HG03039 (cell line): ENCODE measurements at regions not wholly inside any gene's neighbourhood (a gene's known extent, or its start where the extent isn't known, plus 50 kb on each side); places are given as distances from the start of the nearest gene placed in this dataset.

Experiments used
- ATAC-seq: cut with Tn5 transposase; IDR thresholded peaks from one replicate; pipeline ENCODE4 v1.9.1; 2021; ENCODE audit warnings: mild to moderate bottlenecking, moderate library complexity; ENCODE audit not compliant: unreplicated experiment

DNA sequence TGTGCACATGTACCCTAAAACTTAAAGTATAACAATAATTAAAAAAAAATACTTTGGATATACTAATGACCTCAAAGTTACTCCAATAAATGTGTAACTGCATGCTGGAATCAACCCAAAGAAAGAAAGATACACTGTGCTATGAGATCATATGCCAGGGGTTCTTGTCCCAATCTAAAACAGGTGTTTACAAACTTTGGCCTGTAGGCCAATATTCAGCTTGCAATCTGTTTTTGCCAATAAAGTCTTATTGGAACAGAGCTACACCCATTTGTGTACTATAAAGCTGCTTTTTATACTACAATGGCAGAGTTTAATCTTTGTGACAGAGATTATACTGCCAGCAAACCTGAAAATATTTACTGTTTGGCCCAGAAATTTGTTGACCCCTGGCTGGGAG lies 138.8 kb upstream of the AFF2 start:
- ATAC-seq = no peak

DNA sequence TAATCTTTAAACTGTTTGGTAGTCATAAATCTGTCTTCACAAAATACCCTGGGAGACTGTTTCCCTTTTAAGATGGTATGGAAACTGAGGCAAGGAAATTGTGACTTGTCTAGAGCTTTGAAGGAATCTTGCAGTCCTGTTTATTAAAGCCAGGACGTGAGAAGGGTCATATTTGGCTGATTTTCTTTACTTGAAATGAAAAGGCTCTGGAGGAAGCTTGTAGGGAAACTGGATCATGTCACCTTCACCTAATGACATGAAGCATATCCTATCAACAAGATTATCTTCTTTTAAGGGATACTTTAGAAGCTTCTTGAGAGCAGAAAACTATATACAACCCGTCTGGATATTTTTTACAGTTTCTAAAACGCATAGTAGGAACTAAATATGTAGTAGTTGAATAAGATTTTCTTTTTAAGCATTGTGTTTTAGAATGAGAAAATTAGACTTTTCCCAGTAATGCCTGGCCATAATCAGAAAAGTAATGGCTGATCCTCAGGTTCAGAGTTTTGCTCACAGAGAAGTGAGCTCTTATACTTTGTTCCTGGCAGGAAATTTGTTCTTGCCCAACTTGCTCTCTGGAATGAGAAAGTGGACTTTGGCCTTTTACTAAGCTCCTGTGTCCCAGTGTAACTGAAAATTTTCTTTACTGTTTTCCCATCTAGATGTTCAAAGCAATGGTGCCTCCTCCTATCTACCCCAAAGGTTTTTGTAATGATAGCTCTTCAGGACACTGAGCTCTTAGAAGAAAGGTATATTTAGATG lies 136.8 kb upstream of the AFF2 start:
- ATAC-seq = no peak

DNA sequence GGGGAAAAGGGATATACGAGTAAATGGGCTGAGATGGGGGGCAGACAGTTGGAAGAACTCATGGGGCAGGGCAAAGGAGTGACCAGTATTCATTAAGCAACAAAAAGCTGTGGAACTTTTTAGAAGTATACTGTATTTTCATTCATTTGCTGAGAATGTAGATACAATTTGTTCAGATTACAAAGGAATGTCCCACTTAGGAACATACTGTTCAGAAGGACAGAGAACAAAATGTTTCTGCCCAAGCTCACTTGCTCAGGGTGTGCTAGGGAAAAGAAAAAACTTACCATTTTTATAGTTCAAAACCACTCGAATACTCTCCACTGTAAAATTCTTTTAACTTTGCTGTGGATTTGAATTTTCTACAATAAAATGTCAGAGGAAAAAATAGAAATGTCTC lies 135.2 kb upstream of the AFF2 start:
- ATAC-seq = no peak

DNA sequence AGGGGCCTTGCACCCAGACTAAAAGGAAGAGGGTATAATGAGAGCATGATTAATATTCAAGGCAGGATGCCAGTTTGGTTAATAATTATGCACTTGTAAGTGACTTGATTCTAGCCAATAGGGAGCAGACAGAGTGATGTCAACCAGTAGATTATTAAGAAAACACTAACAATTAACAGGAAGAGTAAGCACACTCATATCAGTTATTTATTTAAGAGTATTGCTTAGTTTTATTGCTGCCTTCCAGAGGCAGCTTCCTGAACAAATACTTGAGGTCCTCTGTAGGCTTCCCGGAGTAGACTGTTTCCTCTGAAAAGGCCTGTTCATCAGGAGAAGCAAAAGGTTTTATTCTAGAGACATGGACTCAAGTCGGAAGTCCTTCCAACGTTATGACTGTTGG lies 129.1 kb upstream of the AFF2 start:
- no peak for ATAC-seq

DNA sequence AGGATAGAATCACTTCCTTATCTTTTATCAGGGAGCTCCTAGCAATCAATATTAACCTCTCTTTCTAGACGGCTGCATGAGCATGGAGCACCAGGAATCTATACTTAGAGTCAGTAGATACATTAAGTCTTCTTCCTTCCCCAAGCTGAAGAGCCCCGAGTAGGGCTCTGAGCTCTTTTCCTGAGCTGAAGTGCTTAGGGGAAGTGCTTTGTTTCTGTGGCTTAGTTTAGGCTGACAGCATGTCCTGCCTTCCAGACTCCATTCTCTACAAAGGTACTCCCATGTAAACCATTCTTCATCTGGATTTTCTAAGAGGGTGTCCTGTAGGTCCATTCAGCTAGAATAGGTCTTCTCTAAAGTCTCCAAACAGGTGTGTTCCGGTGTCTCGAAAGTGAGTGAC lies 127.5 kb upstream of the AFF2 start:
- no peak for ATAC-seq

DNA sequence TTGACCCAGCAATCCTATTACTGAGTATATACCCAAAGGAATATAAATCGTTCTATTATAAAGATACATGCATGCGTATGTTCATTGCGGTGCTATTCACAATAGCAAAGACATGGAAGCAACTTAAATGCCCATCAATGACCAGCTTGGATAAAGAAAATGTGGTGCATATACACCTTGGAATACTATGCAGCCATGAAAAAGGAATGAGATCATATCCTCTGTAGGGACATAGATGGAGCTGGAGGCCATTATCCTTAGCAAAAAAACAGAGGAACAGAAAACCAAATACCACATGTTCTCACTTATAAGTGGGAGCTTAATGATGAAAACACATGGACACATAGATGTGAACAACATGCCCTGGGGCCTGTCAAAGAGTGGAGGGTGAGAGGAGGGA lies 124.1 kb upstream of the AFF2 start:
- no peak for ATAC-seq

DNA sequence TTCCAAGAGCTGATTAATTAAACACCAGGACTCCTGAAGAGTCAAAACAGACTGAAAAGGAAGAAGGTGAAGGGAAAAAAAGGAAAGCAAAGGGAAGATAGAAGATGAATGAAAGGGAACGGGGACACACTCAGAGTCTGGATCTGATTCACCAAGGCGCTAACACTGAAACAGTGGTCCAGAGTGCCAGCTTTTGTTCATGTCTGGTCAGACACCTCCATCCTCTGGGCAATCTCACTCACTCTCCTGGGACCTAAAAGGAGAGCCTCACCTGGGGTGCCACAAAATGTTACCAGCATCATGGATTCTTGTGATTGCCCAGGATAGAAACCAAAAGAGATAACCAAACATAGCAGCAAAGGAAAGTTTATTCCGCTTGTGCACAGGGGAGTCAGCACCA lies 120.3 kb upstream of the AFF2 start:
- no peak for ATAC-seq

DNA sequence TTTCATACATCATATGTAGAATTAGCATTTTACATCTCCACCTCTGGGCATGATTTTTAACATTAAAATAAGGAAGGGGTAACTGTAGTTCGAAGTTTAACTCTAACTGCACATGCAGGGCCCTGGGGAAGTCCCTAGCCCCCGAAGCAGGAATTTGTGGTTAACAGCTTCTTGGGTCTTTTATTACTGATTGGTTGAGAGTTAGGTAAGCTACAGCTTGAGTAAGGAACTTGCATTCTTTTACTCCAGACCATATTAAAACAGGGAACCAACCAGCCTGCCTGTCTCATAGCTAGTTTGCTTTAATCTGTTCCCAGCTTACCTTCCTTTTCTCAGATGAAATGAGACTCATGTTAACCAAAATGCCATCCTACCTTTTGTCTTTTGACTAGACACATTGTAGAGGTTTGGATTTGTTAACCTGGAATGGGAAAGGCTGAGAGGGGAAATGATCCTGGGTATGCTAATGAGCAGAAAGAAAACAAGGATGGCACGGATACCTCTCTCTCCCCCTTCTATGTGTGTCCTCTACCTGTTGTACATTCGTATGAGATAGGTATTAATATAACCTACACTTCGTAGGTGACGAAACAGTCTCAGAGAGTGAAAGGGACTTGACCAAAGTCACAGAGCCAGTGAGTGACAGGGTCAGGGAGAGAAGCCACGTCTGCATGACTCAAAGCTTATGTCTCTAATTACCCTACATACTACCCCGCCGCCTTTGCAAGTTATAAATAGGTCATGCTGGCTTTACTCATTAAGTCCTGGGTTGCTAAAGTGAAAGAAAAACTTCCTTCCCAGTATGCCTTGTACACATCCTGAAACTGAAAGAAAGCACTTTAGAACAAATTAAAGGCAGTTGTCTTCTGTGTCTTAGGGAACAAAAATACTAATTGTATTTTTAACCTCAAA lies 119.5 kb upstream of the AFF2 start:
- ATAC-seq = peak; percentile 97

DNA sequence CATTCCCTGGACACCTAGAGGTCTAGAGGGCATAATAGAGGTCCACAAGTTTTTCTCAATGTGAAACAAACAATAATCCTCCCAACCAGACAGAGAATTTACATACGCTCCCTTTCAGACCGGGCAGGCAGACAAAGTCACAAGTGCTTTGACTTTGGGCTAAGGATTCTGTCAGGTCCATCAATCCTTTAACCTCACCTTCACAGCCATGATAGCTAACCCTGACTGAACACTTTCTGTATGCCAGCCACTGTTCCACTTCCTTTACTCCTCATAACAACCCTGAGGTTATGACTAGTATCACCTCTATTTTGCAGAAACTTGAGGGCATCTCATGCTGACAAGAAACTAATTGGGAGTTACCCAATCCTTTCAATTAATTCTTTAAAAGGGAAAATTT lies 118.8 kb upstream of the AFF2 start:
- ATAC-seq = peak; percentile 24

DNA sequence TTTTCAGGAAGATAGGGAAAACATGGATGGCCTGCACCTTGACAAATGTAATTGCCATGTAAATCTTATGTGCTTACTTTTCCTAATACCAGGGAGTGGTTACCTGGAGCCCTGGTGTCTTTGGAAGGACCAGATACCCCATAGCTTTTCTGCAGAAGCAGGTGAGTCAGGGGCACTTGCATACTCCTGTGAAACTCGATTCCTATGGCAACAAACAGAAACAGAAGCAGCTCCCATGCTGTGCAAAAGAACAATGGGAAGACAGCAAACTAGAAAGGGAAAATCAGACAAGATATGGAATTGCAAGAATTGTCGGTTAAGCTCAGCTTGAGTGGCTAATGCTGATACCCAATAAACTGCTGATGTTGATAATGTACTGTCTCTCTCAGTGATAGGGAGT lies 117.4 kb upstream of the AFF2 start:
- ATAC-seq = no peak

DNA sequence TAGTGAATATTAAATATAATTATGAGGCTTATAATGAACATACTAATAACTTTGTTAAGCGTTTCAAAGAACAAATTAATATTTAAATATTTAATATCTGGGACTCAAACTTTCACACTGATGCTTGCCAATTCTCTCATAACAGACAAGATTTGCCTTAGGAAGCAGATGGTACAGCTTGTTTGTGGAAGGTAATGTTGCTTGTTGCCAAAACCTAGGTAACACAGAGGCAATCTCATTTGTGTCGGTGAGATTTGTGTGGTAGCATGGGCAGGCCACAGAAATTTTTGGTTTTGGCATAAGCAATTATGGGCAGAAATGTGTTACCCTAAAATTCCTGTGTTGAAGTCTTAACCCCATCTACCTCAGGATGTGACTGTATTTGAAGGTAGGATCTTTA lies 114.9 kb upstream of the AFF2 start:
- no peak for ATAC-seq

DNA sequence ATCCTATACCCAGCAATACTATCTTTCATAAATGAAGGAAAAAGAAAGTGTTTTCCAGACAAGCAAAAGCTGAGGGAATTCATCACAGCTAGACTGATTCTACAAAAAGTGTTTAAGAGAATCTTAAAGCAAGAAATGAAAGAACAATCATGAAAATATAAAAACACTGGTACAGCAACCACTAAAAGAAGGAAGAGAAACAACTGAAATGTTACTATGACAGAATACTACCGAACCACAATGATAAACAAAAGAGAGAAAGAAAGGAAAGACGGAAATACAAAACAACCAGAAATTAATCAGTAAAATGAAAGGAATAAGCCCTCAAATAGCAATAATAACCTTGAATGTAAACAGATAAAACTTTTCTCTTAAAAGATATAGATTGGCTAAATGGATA lies 110.8 kb upstream of the AFF2 start:
- ATAC-seq = no peak

DNA sequence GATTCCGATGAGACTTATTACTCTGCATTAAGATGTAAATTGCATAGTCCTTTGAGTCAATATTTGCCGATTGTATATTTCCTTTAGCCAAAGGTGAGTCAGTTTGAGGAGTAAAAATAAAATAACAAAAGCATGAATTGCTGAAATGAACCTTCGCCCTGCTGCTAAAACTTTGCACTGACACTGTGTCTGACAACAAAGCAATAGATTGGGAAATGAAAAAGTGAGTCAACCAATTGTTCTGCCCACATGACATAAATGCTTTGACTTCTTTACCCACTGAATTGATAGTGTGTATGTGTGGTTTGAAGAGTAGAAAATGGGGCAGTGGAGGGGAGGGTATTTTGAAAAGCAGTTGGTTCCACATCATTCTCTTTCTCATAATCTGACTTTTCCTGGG lies 88.4 kb upstream of the AFF2 start:
- ATAC-seq = no peak

DNA sequence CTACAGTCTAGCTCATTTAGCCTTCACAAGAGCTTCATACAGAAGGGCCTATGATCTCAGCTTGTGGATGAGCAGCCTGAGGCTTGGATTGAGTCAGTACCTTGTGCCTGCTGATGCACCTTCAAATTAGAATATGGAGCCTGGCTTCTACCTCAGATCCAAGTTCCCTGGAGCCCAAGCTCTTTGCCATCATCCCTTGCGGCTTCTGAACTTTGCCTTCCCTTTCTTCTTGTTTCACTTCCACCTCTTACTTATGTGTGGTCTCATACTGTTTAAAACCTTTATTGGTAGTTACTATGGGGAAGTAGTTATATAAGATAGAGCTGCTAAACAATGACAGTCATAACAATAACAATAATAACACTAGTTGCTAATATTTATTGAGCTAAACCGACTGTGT lies 84.3 kb upstream of the AFF2 start:
- no peak for ATAC-seq

DNA sequence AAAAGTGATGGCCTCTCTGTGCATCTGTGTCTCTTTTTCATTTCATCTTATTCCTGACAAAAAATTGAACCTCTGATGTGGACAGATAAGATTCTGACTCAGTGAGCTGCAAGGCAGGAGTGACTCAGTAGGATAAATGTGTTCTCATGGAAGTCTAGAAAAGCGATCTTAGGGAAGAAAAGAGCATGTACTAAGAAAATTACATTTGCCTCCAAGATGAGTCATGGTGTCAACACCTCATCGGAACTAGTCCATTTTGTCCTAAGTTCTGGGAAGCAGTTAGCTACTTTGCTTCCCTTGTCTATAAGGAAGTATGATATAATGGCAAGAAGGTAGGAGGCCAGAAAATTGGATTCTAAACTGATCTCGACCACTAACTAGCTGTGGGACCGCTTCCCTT lies 83.5 kb upstream of the AFF2 start:
- ATAC-seq = no peak

DNA sequence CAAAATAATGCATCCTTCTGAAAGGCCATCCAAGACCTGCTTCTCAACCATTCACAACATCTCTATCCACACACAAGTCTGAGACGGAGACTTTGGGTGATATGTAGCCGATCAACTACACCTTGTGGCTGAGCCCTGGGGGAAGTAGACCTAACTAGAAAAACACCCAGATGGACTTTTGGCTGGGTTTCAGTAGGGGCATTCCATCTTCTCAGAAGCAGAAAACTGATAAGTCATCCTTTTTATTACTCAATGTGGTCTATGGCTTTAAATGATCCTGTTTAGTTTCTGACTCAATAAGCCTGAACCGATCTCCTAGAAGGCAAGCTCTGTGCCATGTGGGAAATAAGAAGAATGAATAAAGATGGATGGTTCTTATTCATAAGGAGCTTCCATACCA lies 82.5 kb upstream of the AFF2 start:
- ATAC-seq = no peak

DNA sequence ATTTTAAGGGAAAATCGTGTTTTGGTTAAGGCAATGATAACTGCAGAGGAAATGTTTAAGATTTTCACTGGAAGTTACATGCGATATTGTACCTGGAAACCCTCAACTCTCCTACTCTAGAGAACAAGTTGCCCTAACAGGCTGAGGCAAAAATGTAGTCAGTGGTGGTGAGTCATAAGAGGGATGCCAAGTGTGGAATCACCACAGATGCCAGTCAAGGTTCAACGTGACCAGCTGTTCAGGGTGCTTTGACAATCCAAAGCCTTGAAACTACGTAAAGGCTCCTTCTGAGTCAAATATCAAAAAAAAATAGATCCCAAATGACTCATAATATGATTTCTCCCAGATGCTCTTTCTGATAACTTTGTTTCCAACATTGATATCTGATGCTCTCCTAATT lies 77.9 kb upstream of the AFF2 start:
- no peak for ATAC-seq

DNA sequence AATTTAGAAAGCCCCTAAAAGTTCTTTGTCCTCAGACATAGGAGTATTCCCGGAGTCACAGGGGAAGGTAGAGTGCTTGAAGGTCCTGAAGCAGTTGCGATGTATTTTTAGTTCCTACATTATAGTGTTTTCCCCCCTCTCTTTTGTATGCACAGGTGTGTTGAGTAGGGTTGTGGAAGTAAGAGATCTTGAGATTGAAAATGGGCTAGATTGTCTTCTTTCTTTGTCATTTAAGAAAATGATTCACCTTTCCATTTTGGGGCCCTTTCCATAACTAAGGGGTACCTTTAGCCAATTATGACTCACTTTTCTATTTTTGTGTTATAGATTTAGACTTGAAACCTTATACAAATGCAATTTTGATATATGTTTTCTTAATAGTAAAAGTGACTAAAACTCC lies 75.8 kb upstream of the AFF2 start:
- ATAC-seq = no peak

DNA sequence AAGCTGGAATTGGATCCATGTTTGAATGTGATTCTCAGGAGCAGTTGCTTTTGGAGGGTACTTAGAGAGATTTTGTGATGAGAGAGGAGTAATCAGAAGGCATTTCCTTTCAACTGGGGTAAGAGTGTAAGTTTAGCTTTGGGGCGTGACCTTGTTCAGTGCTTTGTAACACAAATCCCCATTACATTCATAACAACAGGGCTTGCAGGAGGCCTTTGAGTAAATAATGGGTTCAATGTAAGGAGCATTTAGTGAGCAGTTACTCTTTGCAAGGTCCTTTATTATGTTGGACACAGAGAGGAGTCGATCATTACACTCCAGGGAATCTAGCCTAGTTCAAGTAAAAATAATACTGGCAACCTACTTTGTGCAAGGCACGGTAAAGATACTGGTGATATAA lies 74.0 kb upstream of the AFF2 start:
- no peak for ATAC-seq

DNA sequence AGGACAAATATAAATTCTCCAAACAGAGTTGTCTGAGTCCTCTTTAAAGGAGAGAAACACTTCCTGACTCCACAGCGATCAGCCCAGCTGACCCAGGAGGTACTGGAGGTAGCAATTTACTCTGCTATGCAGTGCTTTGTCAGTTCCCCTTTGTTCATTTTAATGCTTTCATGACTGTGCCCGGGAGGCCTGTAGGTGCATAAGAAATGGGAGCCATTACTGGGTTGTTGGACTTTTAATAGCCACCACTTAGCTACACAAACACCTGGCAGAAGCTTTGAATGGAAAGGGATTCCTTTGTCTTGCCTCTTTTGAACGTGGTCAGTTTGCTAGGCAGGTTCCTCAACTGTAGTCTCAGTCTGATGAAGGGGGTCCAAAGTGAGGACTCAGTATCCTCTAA lies 59.0 kb upstream of the AFF2 start:
- ATAC-seq = no peak

DNA sequence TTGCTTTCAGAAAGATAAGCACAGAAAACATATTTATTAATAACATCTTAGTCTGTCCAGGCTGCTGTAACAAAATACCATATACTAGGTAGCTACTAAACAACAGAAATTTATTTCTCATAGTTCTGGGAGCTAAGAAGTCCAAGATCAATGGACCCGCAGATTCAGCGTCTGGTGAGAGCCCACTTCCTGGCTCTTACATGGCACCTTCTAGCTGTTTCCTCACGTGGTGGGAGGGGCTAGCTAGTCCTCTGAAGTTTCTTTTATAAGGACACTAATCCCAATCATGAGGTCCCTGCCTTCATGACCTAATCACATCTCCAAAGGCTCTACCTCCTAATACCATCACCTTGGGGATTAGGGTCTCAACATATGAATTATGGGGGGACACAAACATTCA lies 57.2 kb upstream of the AFF2 start:
- no peak for ATAC-seq

DNA sequence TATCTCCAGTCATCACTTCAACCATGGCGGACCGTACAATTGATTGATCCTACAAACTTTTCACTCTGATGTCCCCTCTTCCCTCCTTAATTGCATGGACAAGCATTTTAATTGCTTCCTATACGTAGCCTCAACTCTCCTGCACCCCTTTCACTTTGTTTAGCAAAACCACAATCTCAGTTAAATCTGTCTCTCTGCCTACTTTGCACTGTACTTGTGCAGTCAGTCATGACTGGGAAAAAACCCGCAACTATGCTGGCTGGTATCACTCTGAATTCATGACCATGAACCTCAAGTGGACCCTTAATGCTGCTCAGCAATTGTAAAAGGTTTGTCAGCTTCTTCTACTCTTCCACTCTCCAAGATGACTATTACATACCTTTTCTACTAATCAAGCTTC lies 51.7 kb upstream of the AFF2 start:
- ATAC-seq = no peak
